ENCODE measurements at regions not wholly inside any gene's neighbourhood (a gene's known extent, or its start where the extent isn't known, plus 50 kb on each side); places are given as distances from the start of the nearest gene placed in this dataset.

DNA sequence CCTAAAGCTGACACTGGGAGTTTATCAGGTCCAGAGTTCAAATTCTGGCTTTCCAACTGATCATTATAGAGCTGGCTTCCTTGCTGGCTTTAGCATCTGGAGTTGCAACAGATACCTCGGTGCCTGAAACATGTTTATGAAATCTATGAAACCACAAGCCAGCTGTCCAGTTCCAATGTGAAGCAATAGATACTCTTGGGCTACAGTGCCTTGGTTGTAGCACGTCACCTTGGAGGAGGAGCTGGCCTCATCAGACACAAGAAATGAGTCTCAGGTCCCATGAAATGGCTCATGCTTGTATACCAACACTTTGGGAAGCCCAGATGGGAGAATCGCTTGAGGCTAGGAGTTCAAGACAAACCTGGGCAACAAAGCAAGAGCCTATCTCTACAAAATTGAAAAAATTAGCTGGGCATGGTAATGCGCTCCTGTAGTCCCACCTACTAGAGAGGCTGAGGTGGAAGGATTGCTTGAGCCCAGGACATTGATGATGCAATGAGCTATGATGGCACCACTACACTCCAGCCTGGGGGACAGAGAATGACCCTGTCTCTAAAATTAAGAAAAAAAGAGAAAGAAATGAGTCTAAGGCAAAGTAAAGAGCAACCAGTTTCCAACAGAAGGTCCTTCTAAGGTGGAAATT lies 132.5 kb upstream of the ZNF648 start:
- TF ChIP-seq, protein P1, sequence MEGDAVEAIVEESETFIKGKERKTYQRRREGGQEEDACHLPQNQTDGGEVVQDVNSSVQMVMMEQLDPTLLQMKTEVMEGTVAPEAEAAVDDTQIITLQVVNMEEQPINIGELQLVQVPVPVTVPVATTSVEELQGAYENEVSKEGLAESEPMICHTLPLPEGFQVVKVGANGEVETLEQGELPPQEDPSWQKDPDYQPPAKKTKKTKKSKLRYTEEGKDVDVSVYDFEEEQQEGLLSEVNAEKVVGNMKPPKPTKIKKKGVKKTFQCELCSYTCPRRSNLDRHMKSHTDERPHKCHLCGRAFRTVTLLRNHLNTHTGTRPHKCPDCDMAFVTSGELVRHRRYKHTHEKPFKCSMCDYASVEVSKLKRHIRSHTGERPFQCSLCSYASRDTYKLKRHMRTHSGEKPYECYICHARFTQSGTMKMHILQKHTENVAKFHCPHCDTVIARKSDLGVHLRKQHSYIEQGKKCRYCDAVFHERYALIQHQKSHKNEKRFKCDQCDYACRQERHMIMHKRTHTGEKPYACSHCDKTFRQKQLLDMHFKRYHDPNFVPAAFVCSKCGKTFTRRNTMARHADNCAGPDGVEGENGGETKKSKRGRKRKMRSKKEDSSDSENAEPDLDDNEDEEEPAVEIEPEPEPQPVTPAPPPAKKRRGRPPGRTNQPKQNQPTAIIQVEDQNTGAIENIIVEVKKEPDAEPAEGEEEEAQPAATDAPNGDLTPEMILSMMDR (IDR thresholded peaks at IDR 0.05) = no peak
- TF ChIP-seq POLR2A (IDR thresholded peaks at IDR 0.05) = no peak
